SK-N-MC (cell line): ENCODE measurements at regions not wholly inside any gene's neighbourhood (a gene's known extent, or its start where the extent isn't known, plus 50 kb on each side); places are given as distances from the start of the nearest gene placed in this dataset.

ENCODE experiments used
- EZH2 ChIP-seq: fragments of 200-600 bp; sonication (generic); IDR thresholded peaks from one replicate; pipeline ENCODE4 v1.6.1; 2017; ENCODE audit warnings: antibody characterized with exemption
- FOXP2 ChIP-seq: optimal IDR thresholded peaks from 2 replicates; pipeline ENCODE3; 2011; ENCODE audit warnings: mild to moderate bottlenecking, moderate library complexity; ENCODE audit not compliant: insufficient read depth; ENCODE audit errors: extremely low read length, control extremely low read depth
- POLR2AphosphoS5 ChIP-seq: IDR thresholded peaks from 2 replicates; pipeline ENCODE4 v1.6.1; 2012; ENCODE audit warnings: mild to moderate bottlenecking, low read depth, low read length, borderline replicate concordance

DNA sequence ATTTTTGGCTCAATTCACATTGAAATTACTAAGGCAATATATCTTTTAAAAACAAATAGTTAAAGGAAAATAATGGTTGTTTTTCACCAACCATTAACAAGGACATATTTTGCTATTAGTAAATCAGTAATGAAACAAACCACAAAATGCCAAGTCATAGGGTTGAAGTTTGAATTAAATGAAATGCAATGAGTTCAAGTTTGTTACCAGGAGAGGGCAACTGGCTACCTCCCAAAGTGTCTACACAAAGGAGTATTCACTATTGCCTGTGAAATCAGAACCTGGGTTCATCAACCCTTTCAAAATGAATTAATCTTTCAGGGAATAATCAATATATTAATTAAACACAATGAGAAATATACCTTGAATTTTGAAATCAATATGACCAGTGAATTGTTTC, 138.4 kb upstream of the DMRTA1 start:
- TF ChIP-seq POLR2AphosphoS5 (no peak), FOXP2 (no peak), EZH2 (no peak)
